Vagina (tissue), 2 donors: ENCODE measurements at regions not wholly inside any gene's neighbourhood (a gene's known extent, or its start where the extent isn't known, plus 50 kb on each side); places are given as distances from the start of the nearest gene placed in this dataset.

ENCODE experiments used
- CTCF ChIP-seq, 3 experiments: fragments of 450-650 bp in 2 of 3; fragments of 200-600 bp in 1 of 3; sonication (generic) in 1 of 3; IDR thresholded peaks; one replicate each; pipeline ENCODE4 v1.5.1; 2017 to 2019; ENCODE audit warnings: antibody characterized with exemption in 3 of 3, mild to moderate bottlenecking in 2 of 3, moderate library complexity in 2 of 3
- POLR2A ChIP-seq, 2 donors: fragments of 450-650 bp; IDR thresholded peaks; one replicate each; pipeline ENCODE4 v1.6.1; 2017; ENCODE audit warnings: antibody characterized with exemption in 2 of 2, mild to moderate bottlenecking in 2 of 2, moderate library complexity in 2 of 2

DNA sequence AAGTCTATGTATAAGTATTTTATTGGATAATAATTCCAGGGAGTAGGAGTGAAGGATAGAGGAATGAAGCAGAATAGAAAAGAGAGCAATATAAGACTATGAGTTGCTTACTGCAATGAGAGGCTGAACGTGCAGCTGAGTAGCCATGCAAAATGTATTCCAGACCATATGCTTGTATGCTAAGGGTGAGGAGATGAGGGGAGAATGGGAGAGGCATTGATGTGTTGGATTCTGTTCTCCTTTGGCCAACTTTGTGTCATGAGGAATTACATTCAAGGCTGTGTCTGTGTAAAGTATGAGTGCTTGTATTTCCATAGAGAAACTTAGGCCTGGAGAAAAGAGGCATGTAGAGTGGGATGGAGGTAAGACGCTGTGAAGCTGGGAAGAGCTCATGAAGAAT is 301.8 kb downstream of the ARL6IP6 start:
- no peak for TF ChIP-seq POLR2A (IDR thresholded peaks at IDR 0.05)
- no peak for TF ChIP-seq CTCF (IDR thresholded peaks at IDR 0.05)
